ENCODE measurements at regions not wholly inside any gene's neighbourhood (a gene's known extent, or its start where the extent isn't known, plus 50 kb on each side); places are given as distances from the start of the nearest gene placed in this dataset.
A peak's percentile ranks its signal among the peaks of the same experiment; 100 is the strongest.
"Not testable (repeated sequence)": the region's sequence is repeated elsewhere in the genome, so short reads cannot be mapped to it uniquely, and the experiment has no call there.

DNA sequence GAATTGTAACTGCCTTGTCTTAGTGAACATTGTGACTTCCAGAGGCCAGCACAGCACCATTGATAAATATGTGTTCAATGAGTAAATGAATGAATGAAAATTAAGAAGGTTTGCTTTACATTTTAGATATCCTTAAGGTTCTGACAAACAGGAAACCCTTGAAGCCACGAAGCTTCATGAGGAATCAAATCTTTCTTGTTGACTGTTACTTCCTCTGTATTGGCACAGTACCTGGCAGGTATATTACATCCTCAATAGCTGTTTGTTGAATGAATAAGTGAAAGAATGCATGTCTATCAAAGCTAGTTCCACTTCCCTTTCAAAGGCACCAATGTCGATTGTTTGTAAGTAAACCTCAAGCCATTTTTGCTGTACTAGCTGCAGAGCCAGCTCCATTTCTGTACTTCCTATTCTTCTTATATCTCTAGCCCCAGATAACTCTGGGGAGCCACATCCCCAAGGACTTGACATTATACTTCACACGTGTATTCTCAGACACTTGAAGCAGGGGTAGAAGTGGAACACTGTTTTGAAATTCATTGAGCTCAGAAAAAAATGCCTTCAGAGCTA lies 140.3 kb upstream of the RAG2 start:
- in situ Hi-C loops (cut with MboI; ENCODE audit: low sequenced_read_pairs), result no loop called here
- no peak for DNase-seq (ENCODE audit: low spot score in 2 of 2)
- Histone ChIP-seq H3K4me1 (no peaks in the 10 kb centered on the region), H3K36me3 (replicated peaks) (no peaks in the 10 kb centered on the region), H3K27me3 (ENCODE audit: low read depth) (peaks cover 7% of the 10 kb centered on the region; the same call in 1 of the 2 replicates), H3K9me3 (no peaks in the 10 kb centered on the region), H3K4me3 (no peak overlapping the region)

DNA sequence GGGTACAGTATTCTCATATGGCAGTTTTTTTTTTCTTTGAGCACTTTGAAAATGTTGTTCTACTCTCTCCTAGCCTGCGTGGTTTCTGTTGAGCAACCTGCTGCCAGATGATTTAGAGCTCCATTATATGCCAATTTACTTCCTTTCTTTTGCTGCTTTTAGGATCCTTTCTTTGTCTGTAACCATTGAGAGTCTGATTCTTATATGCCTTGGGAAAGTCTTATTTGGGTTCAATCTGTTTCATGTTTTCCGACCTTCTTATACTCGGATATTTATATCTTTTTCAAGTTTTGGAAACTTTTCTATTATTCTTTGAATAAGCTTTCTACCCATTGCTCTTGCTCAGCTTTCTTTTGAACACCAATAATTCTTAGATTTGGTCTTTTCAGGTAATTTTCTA lies 138.1 kb upstream of the RAG2 start:
- Histone ChIP-seq H3K9me3 (no peaks in the 10 kb centered on the region), H3K4me1 (no peaks in the 10 kb centered on the region), H3K4me3 (no peak overlapping the region), H3K36me3 (replicated peaks) (no peaks in the 10 kb centered on the region), H3K27me3 (ENCODE audit: low read depth) (peaks cover 7% of the 10 kb centered on the region; the same call in 1 of the 2 replicates)
- in situ Hi-C loops (cut with MboI; ENCODE audit: low sequenced_read_pairs), result no loop called here
- no peak for DNase-seq (ENCODE audit: low spot score in 2 of 2)

GRCh38 chr11:36733721-36734120 lies 135.7 kb upstream of the RAG2 start:
- DNase-seq (ENCODE audit: low spot score in 2 of 2); H3K4me3 ChIP-seq; H3K4me1 ChIP-seq; in situ Hi-C loops (cut with MboI; ENCODE audit: low sequenced_read_pairs); H3K9me3 ChIP-seq; H3K27me3 ChIP-seq (ENCODE audit: low read depth); H3K36me3 ChIP-seq (replicated peaks): not testable (repeated sequence)

DNA sequence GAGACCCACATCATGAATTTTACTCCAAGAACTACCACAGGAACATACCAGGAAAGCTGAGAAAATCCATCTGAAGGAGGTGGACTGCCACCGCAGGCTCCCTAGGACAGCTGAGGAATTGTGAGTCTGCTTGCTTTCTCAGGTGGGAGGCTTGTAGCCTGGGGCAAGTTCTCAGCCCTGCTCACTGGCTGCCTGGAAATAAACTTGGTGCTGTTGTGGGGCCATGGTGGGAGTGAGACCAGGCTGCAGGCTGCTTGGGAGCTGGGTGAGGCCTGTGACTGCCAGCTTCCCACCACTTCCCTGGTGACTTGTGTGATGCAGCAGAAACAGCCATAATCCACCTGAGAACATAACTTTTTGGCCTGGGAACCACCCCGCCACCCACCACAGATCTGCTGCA lies 132.7 kb upstream of the RAG2 start:
- H3K36me3 ChIP-seq (replicated peaks), result no peaks in the 10 kb centered on the region
- no peak for DNase-seq (ENCODE audit: low spot score in 2 of 2)
- in situ Hi-C loops (cut with MboI; ENCODE audit: low sequenced_read_pairs), result no loop called here
- no peaks in the 10 kb centered on the region for H3K9me3 ChIP-seq
- H3K27me3 ChIP-seq (ENCODE audit: low read depth), result peaks cover 13% of the 10 kb centered on the region
- no peak overlapping the region for H3K4me3 ChIP-seq
- no peaks in the 10 kb centered on the region for H3K4me1 ChIP-seq

- no peak for DNase-seq (ENCODE audit: low spot score in 2 of 2)
- Histone ChIP-seq H3K4me1 (no peaks in the 10 kb centered on the region), H3K4me3 (no peak overlapping the region), H3K27me3 (ENCODE audit: low read depth) (peaks cover 12% of the 10 kb centered on the region), H3K36me3 (replicated peaks) (no peaks in the 10 kb centered on the region), H3K9me3 (no peaks in the 10 kb centered on the region)
- in situ Hi-C loops (cut with MboI; ENCODE audit: low sequenced_read_pairs), result no loop called here
Observed at GRCh38 chr11:36729825-36730224, 131.8 kb upstream of the RAG2 start.

GRCh38 chr11:36726420-36726819 lies 128.4 kb upstream of the RAG2 start:
- H3K27me3 ChIP-seq (ENCODE audit: low read depth), result peaks cover 9% of the 10 kb centered on the region
- H3K36me3 ChIP-seq (replicated peaks), result no peaks in the 10 kb centered on the region
- in situ Hi-C loops (cut with MboI; ENCODE audit: low sequenced_read_pairs), result no loop called here
- H3K9me3 ChIP-seq, result no peaks in the 10 kb centered on the region
- no peaks in the 10 kb centered on the region for H3K4me1 ChIP-seq
- no peak for DNase-seq (ENCODE audit: low spot score in 2 of 2)
- no peak overlapping the region for H3K4me3 ChIP-seq

DNA sequence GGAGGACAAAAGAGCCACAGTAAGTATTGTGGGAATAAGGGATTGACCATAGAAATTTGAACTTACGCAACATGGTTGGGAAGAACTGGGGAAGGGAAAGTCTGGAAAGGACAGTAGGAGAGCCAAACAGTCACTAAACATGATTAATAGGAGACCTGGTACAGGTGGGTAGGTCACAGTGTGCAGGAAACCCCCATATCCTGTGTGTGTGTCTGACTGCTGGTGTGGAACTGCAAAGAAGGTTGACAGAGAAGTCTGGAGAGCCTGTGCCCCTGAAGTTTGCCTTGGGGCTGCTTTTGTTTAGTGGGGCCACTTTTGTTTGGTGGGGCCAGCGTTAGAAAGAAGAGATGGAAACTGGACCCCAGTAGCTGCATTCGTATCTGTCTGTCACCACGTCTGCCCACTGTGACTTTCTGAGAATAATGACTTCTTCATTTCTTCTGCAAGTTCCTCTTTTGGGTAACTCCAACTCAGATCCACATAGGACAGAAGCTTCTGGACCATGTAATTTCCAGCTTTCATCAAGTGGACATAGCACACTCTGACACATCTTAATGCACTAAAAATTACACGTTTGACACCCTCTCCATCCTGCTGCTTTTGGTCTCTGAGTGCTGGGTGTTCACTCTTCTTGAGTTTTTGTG lies 126.8 kb upstream of the RAG2 start:
- no peak overlapping the region for H3K4me3 ChIP-seq
- no peaks in the 10 kb centered on the region for H3K9me3 ChIP-seq
- no peaks in the 10 kb centered on the region for H3K36me3 ChIP-seq (replicated peaks)
- in situ Hi-C loops (cut with MboI; ENCODE audit: low sequenced_read_pairs), result no loop called here
- no peak for DNase-seq (ENCODE audit: low spot score in 2 of 2)
- no peaks in the 10 kb centered on the region for H3K4me1 ChIP-seq
- H3K27me3 ChIP-seq (ENCODE audit: low read depth), result peaks cover 9% of the 10 kb centered on the region

- in situ Hi-C loops (cut with MboI; ENCODE audit: low sequenced_read_pairs), result no loop called here
- Histone ChIP-seq H3K9me3 (no peaks in the 10 kb centered on the region), H3K36me3 (replicated peaks) (no peaks in the 10 kb centered on the region), H3K4me3 (no peak overlapping the region), H3K27me3 (ENCODE audit: low read depth) (no peaks in the 10 kb centered on the region; the same call in 1 of the 2 replicates), H3K4me1 (peaks cover 4% of the 10 kb centered on the region)
- no peak for DNase-seq (ENCODE audit: low spot score in 2 of 2)
Observed at GRCh38 chr11:36722421-36722820, 124.4 kb upstream of the RAG2 start.

DNA sequence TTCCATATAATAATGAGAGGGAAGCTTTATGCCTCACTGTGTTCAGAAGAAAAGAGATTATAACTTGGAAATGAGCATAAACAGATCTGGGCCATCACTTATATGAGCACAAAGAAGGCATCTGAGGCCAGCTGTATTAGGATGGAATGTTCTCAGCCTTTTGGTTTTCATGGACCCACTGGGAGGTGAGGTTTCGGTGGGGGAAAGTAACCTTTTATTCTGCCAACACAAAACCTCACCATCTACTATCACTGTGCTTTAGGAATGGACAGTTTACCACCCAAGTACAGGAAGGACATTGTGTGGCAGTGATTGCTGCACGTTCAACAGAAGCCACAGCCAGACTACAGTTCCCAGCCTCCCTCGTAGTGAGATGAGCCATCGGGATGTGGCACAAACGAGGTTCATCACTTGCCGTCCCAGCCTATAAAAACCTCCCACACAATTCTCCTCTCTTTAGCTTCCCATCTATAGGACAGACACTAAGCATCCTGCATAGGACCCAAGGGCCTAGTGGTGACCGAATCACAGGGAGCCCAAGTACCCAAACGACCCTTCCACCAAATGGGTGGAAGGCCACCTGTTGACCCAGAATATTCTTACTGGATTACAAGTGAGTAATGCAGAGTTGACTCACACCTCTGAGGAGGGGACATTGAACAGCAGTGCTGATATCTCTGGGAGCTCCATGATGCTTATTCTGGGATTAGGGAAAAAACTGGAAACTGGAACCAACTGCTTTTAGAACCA lies 121.5 kb upstream of the RAG2 start:
- H3K27me3 ChIP-seq (ENCODE audit: low read depth), result no peaks in the 10 kb centered on the region
- no peak for DNase-seq (ENCODE audit: low spot score in 2 of 2)
- H3K9me3 ChIP-seq, result no peaks in the 10 kb centered on the region
- no peaks in the 10 kb centered on the region for H3K36me3 ChIP-seq (replicated peaks)
- in situ Hi-C loops (cut with MboI; ENCODE audit: low sequenced_read_pairs), result no loop called here
- peaks cover 4% of the 10 kb centered on the region for H3K4me1 ChIP-seq
- H3K4me3 ChIP-seq, result no peak overlapping the region

- Histone ChIP-seq H3K9me3 (no peaks in the 10 kb centered on the region), H3K4me3 (no peak overlapping the region), H3K27me3 (ENCODE audit: low read depth) (no peaks in the 10 kb centered on the region), H3K4me1 (peaks cover 4% of the 10 kb centered on the region), H3K36me3 (replicated peaks) (no peaks in the 10 kb centered on the region)
- in situ Hi-C loops (cut with MboI; ENCODE audit: low sequenced_read_pairs), result no loop called here
- DNase-seq (ENCODE audit: low spot score in 2 of 2), result peak in 1 of 2 experiments; percentile 58
Observed at GRCh38 chr11:36718451-36718850, 120.4 kb upstream of the RAG2 start.

DNA sequence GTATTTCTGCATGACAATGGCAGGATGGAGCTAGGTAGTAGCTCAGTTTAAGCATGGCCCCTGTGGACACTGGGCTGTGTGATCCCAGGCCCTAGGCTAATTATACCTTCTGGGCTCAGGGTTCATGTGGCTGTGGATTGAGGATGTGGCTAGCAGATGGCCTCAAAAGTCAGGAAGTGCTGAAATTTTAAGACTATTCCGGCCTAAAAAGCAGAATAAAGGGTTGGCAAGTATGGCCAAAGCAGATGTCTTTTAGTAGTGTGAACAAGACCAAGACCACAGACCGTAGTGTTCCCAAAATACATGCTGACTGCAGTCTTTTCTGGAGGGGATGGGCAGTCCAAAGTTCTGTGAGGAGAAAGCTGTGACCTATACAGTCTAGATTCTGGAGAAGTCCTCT lies 115.7 kb upstream of the RAG2 start:
- Histone ChIP-seq H3K4me3 (no peak overlapping the region), H3K27me3 (ENCODE audit: low read depth) (no peaks in the 10 kb centered on the region), H3K36me3 (replicated peaks) (no peaks in the 10 kb centered on the region), H3K4me1 (peaks cover 3% of the 10 kb centered on the region), H3K9me3 (no peaks in the 10 kb centered on the region)
- in situ Hi-C loops (cut with MboI; ENCODE audit: low sequenced_read_pairs), result no loop called here
- DNase-seq (ENCODE audit: low spot score in 2 of 2), result no peak

DNA sequence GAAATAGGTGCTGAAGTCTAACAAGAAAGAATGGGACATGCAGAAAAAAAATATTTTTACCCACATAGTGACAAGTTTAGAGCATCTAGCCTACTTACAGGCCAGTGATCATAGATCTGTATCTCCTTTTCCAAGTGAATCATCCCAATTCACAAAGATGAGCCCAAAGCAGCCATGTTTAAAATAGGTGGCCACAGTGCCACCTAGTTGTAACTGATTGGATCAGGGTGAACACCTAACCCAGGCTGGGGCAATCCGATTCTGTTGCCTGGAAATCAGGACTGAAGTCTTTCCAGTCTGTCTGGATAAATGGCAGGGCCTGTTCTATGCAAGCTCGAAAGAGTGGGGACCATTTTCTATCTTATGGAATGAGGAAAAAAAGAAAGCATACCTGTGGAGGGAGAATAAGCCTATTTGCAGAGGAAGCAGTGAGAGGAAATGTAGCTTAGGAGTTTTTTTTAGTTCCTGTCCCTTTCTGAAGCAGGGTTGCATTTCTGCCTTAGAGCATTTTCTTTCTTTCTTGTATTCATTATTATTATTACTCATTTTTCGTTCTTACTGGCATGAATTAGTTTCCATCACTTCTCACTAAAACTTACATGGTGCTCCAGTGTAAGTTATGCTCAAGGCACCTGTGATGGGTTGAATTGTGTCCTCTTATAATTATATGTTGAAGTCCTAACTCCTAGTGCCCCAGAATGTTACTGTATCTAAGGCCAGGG lies 113.2 kb upstream of the RAG2 start:
- peaks cover 4% of the 10 kb centered on the region; the same call in 1 of the 2 replicates for H3K27me3 ChIP-seq (ENCODE audit: low read depth)
- DNase-seq (ENCODE audit: low spot score in 2 of 2), result peak in 1 of 2 experiments; percentile 14
- in situ Hi-C loops (cut with MboI; ENCODE audit: low sequenced_read_pairs), result no loop called here

More for the DNA sequence above, 113.2 kb upstream of the RAG2 start:
- Histone ChIP-seq H3K9me3 (no peaks in the 10 kb centered on the region), H3K36me3 (replicated peaks) (no peaks in the 10 kb centered on the region), H3K4me1 (no peaks in the 10 kb centered on the region), H3K4me3 (no peak overlapping the region)

All from HAP-1 (cell line).